ENCODE measurements at regions not wholly inside any gene's neighbourhood (a gene's known extent, or its start where the extent isn't known, plus 50 kb on each side); places are given as distances from the start of the nearest gene placed in this dataset.

GRCh38 chr3:162538906-162539305, 1042.3 kb downstream of the OTOL1 start:
- TF ChIP-seq CTCF (IDR thresholded peaks at IDR 0.05) (no peak), POLR2A (IDR thresholded peaks at IDR 0.05) (no peak)

Data from body of pancreas (tissue), 4 donors.